ENCODE measurements at regions not wholly inside any gene's neighbourhood (a gene's known extent, or its start where the extent isn't known, plus 50 kb on each side); places are given as distances from the start of the nearest gene placed in this dataset.

- TF ChIP-seq BHLHE40 (IDR thresholded peaks at IDR 0.05; ENCODE audit: borderline replicate concordance) (no peak), FOXM1 (IDR thresholded peaks at IDR 0.05; ENCODE audit: borderline replicate concordance) (no peak), SUZ12 (IDR thresholded peaks at IDR 0.05) (no peak), ELF4 (IDR thresholded peaks at IDR 0.05) (no peak), SP1 (IDR thresholded peaks at IDR 0.05) (no peak), ZNF384 (IDR thresholded peaks at IDR 0.05) (no peak), NFRKB (IDR thresholded peaks at IDR 0.05) (no peak)
Observed at GRCh38 chr11:29782447-29782846, 234.4 kb downstream of the KCNA4 start.
